IPS-15b (cell line): ENCODE measurements at regions not wholly inside any gene's neighbourhood (a gene's known extent, or its start where the extent isn't known, plus 50 kb on each side); places are given as distances from the start of the nearest gene placed in this dataset.
"Not testable (repeated sequence)": the region's sequence is repeated elsewhere in the genome, so short reads cannot be mapped to it uniquely, and the experiment has no call there.

Experiments
- H3K27me3 ChIP-seq: one replicate; pipeline ENCODE4 v1.6.1; 2013; ENCODE audit warnings: low read length; ENCODE audit not compliant: control insufficient read depth, insufficient read depth
- H3K36me3 ChIP-seq: one replicate; pipeline ENCODE4 v1.6.1; 2013; ENCODE audit warnings: low read length; ENCODE audit not compliant: control insufficient read depth, insufficient read depth
- H3K4me1 ChIP-seq: one replicate; pipeline ENCODE4 v1.6.1; 2013; ENCODE audit warnings: mild to moderate bottlenecking, low read length; ENCODE audit not compliant: control insufficient read depth, insufficient read depth
- H3K4me3 ChIP-seq: one replicate; pipeline ENCODE4 v1.5.1; 2013; ENCODE audit warnings: low read depth, low read length
- H3K9ac ChIP-seq: one replicate; pipeline ENCODE4 v1.6.1; 2013; ENCODE audit warnings: low read depth, mild to moderate bottlenecking, low read length
- H3K9me3 ChIP-seq: one replicate; pipeline ENCODE4 v1.6.1; 2013; ENCODE audit warnings: mild to moderate bottlenecking, low read length; ENCODE audit not compliant: control insufficient read depth, insufficient read depth

DNA sequence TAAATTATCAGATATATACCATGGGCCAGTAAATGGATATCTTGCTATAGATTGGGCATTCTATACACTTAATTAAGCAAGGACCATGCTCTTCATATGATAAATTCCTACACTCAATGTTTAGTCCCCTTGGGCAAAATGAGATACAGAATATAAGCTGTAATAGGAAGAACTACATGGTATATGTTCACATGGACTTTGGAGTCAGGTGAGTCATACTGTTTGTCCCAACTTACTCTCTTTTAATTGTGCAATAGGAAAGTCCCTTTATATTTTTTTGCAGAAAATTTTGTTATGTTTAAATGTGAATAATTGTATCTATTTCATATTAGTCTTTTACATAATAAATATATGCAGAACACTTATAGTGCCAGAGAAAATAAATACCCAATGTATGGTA lies 820.2 kb upstream of the ADAMTS5 start:
- H3K9me3 ChIP-seq: no peaks in the 10 kb centered on the region
- no peak overlapping the region for H3K4me3 ChIP-seq
- H3K27me3 ChIP-seq: no peaks in the 10 kb centered on the region
- no peaks in the 10 kb centered on the region for H3K36me3 ChIP-seq
- no peak overlapping the region for H3K9ac ChIP-seq
- H3K4me1 ChIP-seq: no peaks in the 10 kb centered on the region

DNA sequence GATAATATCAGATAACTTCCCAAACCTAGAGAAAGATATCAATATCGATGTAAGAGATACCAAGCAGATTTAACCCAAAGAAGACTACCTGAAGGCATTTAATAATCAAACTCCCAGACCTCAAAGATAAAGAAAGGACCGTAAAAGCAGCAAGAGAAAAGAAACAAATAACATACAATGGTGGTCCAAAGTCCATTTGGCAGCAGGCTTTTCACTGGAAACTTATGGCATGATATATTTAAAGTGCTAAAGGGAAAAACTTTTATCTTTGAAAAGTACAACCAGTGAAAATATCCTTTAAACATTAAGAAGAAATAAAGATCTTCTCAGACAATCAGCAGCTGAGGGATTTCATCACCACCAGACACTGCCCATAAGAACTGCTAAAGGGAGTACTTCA lies 812.7 kb upstream of the ADAMTS5 start:
- H3K4me1 ChIP-seq: no peaks in the 10 kb centered on the region
- no peaks in the 10 kb centered on the region for H3K9me3 ChIP-seq
- H3K27me3 ChIP-seq: no peaks in the 10 kb centered on the region
- H3K36me3 ChIP-seq: no peaks in the 10 kb centered on the region
- H3K4me3 ChIP-seq: no peak overlapping the region
- H3K9ac ChIP-seq: no peak overlapping the region

DNA sequence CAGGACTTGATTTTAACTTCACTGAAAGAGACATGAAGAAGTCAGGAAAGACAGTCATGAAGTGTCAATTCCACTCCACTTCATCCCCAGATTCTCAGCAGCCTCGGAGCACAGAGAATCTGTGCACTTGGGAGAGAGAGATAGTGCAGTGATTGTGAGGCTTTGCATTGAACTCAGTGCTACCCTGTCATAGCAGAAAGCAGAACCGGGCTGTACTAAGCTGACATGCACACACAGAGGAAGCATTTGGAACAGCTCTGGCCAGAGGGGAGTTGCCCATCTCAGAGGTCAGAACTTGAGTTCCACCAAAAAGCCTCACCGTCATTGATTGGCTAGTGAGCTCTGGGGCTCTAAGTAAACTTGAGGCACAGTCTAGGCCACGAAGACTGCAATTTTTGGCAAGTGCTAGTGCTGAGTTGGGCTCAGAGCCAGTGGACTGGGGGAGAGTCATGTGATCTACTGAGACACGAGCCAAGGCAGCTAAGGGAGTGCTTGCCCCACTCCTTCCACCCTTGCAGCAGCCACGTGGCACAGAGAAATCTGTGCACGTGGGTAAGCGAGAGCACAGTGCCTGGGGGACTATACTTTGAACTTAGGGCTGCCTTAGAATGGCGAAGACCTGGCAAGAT lies 810.2 kb upstream of the ADAMTS5 start:
- Histone ChIP-seq H3K4me1 (no peaks in the 10 kb centered on the region), H3K9ac (no peak overlapping the region), H3K4me3 (no peak overlapping the region), H3K9me3 (no peaks in the 10 kb centered on the region), H3K27me3 (no peaks in the 10 kb centered on the region), H3K36me3 (no peaks in the 10 kb centered on the region)

DNA sequence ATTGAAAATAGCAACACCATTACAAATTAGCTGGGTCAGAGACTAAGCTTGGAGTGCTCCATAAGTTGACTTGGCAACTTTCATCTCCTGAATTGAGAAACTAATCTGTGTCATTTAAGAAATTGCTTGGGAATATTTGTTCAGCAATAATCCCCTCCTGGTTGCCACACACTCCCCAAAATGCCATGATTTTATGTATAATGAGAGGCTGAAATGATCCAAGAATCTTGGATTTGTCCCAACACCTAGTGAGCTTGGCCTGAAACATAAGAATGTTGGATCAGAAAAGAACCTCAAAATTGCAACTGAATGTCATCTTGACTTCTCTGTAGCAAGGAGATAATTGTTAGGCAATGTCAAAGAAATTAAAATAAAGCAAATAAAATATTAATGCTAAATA lies 805.9 kb upstream of the ADAMTS5 start:
- H3K4me1 ChIP-seq: no peaks in the 10 kb centered on the region
- H3K27me3 ChIP-seq: no peaks in the 10 kb centered on the region
- H3K36me3 ChIP-seq: no peaks in the 10 kb centered on the region
- H3K9ac ChIP-seq: no peak overlapping the region
- H3K9me3 ChIP-seq: no peaks in the 10 kb centered on the region
- no peak overlapping the region for H3K4me3 ChIP-seq

DNA sequence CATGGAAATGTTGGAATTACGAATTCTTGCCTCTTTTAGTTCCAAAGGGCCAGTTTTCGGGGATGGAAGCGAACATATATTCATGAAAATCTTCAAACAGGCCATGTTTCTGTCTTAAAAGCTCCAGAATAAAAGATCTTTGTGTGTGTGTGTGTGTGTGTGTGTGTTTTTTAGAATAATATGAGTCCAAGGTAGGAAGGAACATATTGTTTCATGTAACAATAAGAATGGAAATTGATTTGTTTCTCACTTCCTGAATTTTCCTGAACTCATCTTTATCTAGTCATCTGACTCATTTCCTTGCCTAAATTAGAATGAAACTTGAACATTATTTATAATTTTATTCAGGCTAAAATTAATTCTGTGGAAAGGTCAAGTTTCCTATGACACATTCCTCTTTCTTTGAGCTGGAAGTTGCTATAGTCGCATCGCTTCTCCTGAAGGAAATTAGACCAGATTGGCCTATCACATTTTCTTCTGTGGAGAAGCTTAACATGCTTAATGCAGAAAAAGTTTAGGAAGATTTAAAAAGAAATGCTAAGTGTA lies 805.1 kb upstream of the ADAMTS5 start:
- no peaks in the 10 kb centered on the region for H3K4me1 ChIP-seq
- H3K4me3 ChIP-seq: no peak overlapping the region
- H3K27me3 ChIP-seq: no peaks in the 10 kb centered on the region
- H3K9me3 ChIP-seq: no peaks in the 10 kb centered on the region
- H3K9ac ChIP-seq: no peak overlapping the region
- H3K36me3 ChIP-seq: no peaks in the 10 kb centered on the region

DNA sequence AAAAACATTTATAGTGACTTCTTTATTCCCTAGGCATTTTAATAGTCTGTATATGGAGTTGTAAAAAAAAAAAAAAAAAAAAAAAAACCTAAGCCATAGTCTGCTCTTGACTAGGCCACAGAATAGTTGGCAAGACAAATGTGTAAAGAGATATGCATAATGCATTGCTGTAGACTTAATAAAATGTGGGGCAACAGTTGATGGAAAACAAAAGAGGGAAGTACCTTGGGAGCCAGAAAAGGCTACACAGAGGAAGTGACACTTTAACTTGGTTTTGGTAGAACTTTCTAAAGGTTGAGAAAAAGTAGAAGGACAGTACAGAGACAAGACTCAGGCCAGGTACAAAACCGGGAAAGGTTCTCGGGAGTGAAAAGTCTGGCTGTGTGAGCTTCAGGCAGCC lies 802.9 kb upstream of the ADAMTS5 start:
- Histone ChIP-seq H3K27me3 (no peaks in the 10 kb centered on the region), H3K9me3 (no peaks in the 10 kb centered on the region), H3K9ac (no peak overlapping the region), H3K4me1 (no peaks in the 10 kb centered on the region), H3K36me3 (no peaks in the 10 kb centered on the region), H3K4me3 (no peak overlapping the region)

DNA sequence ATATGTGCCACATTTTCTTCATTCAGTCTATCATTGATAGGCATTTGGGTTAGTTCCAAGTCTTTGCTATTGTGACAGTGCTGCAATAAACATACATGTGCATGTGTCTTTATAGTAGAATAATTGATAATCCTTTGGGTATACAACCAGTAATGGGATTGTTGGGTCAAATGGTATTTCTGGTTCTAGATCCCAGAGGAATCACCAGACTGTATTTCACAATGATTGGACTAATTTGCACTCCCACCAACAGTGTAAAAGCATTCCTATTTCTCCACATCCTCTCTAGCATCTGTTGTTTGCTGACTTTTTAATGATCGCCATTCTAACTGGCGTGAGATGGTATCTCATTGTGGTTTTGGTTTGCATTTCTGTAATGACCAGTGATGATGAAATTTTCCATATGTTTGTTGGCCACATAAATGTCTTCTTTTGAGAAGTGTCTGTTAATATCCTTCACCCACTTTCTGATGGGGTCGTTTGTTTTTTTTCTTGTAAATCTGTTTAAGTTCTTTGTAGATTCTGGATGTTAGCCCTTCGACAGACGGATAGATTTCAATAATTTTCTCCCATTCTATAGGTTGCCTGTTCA lies 801.3 kb upstream of the ADAMTS5 start:
- H3K4me3 ChIP-seq, H3K9me3 ChIP-seq, H3K36me3 ChIP-seq, H3K4me1 ChIP-seq, H3K9ac ChIP-seq, H3K27me3 ChIP-seq: not testable (repeated sequence)

DNA sequence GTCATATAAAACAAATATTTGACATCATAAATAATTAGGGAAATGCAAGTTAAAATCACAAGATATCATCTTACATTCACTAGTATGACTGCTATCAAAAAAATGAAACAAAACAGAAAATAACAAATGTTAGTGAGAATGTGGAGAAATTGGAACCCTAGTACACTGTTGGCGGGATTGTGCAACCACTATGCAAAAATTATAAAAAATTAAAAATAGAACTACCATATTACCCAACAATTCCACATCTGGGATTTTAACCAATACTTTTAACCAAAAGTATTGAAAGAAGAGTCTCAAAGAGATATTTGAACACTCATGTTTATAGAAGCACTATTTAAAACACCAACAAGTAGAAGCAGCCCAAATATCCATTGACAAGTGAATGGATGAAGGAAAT lies 797.2 kb upstream of the ADAMTS5 start:
- Histone ChIP-seq H3K4me1 (peaks cover 13% of the 10 kb centered on the region), H3K36me3 (no peaks in the 10 kb centered on the region), H3K27me3 (no peaks in the 10 kb centered on the region), H3K4me3 (no peak overlapping the region), H3K9ac (no peak overlapping the region), H3K9me3 (no peaks in the 10 kb centered on the region)

DNA sequence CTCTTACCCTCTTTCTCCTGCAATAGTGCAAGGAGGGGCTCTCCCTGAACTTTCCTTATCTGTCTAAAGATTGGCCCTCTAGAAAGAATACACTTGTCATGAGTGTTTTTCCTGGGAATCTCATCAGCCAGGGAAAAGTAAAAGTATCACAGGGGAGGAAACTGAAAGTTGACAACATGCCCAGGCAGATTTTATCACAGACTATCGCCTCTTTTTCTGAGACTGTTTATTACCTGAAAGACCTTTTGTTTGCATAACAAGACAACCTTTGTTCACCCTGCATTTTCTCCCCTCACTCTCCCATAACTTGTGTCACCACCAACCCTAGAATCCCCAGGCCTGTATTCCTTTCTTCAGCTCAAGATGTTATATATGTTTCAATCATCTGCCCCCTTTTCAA lies 794.7 kb upstream of the ADAMTS5 start:
- Histone ChIP-seq H3K9me3 (no peaks in the 10 kb centered on the region), H3K27me3 (no peaks in the 10 kb centered on the region), H3K36me3 (no peaks in the 10 kb centered on the region), H3K4me1 (peaks cover 13% of the 10 kb centered on the region), H3K9ac (no peak overlapping the region), H3K4me3 (no peak overlapping the region)

DNA sequence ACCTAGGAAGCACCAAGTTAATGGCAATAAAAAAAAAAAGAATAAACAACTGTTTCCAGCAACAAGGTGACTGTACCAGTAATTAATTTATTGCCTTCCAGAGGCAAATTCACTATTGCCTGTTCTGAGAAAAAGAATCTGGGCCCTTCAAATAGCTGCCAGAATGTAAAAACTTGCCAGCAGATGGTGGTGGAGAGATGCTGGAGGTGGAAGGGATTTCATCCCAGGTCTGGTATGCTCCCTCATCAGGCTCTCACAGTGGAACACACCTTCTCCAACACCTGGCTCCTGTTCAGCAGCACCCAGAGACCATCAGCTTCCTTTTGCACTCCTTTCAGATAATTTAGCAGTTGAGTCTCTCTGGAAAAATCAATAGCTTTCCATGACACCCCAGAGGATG lies 792.9 kb upstream of the ADAMTS5 start:
- H3K4me3 ChIP-seq: no peak overlapping the region
- no peak overlapping the region for H3K9ac ChIP-seq
- H3K4me1 ChIP-seq: peaks cover 13% of the 10 kb centered on the region
- H3K9me3 ChIP-seq: no peaks in the 10 kb centered on the region
- no peaks in the 10 kb centered on the region for H3K36me3 ChIP-seq
- no peaks in the 10 kb centered on the region for H3K27me3 ChIP-seq

DNA sequence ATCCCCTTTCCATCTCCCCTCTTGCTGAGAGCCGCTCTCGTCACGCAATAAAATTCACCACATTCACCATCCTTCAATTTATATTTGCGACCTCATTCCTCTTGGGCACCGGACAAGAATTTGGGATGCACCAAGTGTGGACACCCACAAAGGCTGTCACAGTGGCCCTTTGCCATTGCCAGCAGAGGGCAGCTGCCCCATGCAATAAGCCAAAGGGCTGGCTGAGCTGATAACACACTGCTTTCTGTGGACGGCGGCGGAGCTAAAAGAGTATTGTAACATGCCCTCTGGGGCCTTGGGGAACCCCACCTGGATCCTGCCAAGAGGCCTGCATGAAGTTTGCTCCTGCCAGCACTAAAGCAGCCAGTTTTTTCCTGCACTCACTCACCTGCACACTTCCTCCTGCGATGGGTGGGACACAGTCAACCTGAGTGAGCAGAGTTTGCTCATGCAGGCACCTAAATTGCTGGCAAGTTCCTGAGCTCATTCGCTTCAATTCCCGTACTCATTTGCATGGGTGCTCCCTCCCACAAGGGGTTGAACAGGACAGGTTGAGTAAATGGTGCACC lies 792.3 kb upstream of the ADAMTS5 start:
- H3K27me3 ChIP-seq: no peaks in the 10 kb centered on the region
- H3K36me3 ChIP-seq: no peaks in the 10 kb centered on the region
- no peak overlapping the region for H3K9ac ChIP-seq
- peaks cover 13% of the 10 kb centered on the region for H3K4me1 ChIP-seq
- H3K9me3 ChIP-seq: no peaks in the 10 kb centered on the region
- no peak overlapping the region for H3K4me3 ChIP-seq

DNA sequence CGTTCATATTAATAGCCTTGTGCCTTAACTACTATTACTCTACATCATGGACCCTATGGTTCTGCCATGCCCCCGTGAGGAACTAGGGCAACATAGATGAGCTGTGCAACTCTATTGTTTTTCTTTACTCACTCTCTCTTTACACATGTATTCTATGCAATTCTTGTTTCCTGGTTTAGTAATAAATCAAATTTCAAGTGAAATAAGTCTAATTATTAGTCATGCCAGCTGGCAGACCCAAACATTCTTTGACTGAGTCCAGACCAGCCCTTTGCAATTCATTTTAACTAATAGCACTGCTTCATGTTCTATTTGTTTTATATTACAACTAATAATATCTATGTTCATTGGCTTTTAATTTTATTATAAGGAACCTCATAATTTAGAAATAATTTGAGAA lies 789.3 kb upstream of the ADAMTS5 start:
- H3K9me3 ChIP-seq: no peaks in the 10 kb centered on the region

More for the DNA sequence above, 789.3 kb upstream of the ADAMTS5 start:
- Histone ChIP-seq H3K4me3 (no peak overlapping the region), H3K36me3 (no peaks in the 10 kb centered on the region), H3K4me1 (no peaks in the 10 kb centered on the region), H3K9ac (no peak overlapping the region), H3K27me3 (no peaks in the 10 kb centered on the region)
